ENCODE measurements at regions not wholly inside any gene's neighbourhood (a gene's known extent, or its start where the extent isn't known, plus 50 kb on each side); places are given as distances from the start of the nearest gene placed in this dataset.
"Not testable (repeated sequence)": the region's sequence is repeated elsewhere in the genome, so short reads cannot be mapped to it uniquely, and the experiment has no call there.

GRCh38 chr22:47625013-47625385 lies 862.5 kb downstream of the TBC1D22A start:
- DNase-seq: no peak

DNA sequence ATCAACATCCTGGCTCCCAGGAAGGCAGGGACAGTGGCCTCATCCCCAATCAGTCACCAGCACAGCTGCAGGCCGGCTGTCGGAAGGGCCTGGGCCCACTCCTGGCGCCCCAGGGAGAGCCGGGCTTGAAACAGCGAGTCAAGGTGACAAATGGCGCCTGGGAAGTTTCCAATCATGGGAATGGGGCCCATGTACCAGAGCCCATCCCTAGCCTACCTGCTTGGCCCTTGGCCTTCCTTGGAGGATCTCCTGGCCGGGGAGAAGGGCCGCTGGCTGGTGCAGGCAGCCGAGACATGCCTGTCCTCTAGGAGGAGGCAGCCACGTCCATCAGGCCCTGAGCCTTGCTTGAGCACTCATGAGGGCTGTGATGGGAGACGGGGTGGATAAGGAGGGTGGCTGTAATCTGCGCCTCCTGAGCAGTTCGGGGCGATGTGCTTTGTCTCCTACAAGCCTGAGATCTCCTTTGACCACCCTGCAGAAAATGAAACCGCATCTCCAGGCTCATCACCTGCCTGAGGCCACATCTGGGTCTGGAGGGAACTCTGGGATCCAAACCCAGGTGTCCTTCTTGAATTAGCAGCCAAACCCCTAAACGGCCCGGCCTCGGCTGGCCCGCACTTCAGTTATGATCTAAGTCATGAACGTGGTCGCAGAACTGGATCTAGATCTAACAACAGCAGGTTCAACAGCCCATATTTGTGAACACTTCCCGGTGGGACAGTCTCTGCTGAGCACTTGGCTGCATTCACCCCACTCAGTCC lies 862.0 kb downstream of the TBC1D22A start:
- DNase-seq: no peak

DNA sequence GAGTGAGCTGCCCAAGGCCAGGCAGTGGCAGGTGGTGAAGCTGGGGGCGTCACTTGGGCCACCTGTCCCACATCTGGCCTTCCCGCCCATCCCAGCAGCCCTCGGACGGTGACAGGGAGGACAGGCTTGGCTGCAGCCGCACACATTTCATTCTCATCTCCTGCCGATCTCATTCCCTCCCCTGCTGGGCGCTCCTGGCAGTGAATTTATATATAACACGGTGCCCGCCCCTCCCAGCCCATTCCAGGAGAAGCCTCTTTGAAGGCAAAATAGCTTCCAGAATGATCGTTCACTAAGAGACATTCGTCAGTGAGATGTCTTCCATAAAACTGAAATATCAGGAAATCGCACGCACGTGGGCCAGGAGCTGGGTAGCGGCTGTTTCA lies 861.3 kb downstream of the TBC1D22A start:
- DNase-seq: no peak

DNA sequence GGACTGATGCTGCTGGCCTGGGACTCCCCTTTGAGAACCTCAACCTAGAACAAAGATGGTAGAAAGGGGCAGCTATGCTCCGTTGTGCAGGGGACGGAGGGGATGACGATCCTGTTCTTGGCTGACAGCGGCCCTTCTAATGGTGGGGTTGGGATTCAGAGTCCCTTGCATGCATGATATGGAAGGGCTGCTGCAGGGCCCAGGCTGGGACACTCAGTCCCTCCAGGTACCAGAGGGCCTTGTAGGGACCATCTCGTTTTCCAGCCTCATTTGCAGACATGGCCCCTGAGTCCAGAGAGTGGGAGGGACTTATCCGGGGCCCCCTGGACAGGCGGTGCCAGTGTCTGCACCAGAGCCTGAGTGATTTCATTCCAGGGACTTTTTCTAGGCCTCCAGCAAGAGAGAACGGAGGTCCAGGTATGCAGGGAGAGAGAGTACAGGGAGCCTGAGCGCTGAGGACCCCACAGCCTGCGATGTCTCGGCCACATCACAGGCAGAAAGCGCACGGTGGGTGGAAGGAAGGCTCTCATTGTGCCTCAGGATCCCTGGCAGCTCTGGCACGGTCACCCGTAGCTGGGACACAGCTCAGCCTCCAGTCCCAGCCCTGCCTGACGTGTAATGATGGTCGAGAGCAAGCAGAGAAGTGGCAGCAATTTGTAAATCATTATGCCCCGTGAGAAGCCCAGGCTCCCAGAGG lies 860.8 kb downstream of the TBC1D22A start:
- DNase-seq: no peak

DNA sequence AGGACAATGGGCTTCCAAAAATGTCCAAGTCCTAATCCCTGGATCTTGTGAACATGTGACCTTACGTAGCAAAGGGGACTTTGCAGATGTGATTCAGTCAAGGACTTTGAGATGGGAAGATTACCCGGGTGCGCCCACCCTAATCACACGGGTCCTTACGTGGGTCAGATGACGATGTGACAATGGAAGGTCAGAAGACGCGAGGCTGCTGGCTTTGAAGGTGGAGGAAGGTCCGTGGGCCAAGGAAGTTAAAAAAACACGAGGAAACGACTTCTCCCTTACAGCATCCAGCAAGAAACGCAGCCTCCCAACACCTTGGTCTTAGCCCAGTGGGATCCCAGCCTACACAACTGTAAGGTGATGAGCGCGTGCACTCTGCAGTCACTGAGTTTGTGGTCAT lies 860.1 kb downstream of the TBC1D22A start:
- DNase-seq: no peak

GRCh38 chr22:47621253-47621652 lies 858.8 kb downstream of the TBC1D22A start:
- DNase-seq: no peak

GRCh38 chr22:47620391-47620790 lies 857.9 kb downstream of the TBC1D22A start:
- DNase-seq: no peak

- DNase-seq: no peak
Observed at GRCh38 chr22:47619631-47620030, 857.2 kb downstream of the TBC1D22A start.

DNA sequence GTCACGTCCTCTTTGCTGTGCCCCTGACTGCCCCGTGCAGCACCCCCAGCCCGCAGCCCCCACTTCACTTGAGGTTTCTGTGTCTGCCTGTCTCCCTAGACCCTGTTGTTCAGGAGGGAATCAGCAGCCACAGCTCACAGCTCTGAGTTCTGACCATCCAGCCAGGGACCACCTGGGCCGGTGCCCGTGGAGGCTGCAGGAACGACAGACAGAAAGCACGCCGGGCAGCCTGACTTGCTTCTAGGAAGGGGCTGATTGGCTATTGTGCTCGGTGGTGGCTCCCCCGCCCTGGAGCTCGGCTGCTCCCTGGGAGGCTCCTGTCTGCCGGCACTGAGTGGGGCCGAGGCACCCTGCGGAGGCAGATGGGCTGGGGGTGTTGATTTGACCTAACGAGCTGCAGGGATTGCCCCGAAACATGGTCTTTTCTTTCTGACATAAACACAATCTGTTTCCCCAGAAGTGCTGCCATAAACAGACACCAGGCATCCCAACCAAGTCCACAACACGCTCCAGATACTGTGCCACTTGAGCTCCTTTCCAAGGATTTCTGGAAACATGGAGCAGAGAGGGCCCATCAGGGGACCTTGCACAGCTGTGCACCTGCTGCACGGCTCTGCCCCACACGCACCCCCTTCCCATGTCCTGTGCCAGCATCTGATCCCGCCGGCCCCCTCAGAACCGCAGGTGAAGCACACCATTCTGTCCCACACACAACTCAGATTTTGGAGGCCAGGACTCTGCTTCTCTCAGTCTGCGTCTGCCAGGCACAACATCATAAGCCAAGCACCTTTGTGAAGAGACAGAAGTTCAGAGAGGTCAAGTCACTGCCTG lies 855.9 kb downstream of the TBC1D22A start:
- no peak for DNase-seq

DNA sequence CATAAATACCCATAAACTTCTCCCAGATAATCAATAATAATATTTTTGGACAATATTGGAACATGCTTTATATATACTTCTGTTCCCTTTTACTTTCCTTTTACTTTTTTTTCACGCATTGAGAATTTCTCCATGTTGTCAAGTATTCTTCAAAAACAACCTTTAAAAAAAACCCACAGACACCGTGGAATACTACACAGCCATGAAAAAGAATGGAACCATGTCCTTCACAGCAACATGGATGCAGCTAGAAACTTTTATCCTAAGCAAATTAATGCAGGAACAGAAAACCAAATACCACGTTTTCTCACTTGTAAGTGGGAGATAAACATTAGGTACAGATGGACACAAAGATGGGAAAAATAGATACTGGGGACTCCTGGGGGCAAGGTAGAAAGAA lies 854.7 kb downstream of the TBC1D22A start:
- DNase-seq: no peak

DNA sequence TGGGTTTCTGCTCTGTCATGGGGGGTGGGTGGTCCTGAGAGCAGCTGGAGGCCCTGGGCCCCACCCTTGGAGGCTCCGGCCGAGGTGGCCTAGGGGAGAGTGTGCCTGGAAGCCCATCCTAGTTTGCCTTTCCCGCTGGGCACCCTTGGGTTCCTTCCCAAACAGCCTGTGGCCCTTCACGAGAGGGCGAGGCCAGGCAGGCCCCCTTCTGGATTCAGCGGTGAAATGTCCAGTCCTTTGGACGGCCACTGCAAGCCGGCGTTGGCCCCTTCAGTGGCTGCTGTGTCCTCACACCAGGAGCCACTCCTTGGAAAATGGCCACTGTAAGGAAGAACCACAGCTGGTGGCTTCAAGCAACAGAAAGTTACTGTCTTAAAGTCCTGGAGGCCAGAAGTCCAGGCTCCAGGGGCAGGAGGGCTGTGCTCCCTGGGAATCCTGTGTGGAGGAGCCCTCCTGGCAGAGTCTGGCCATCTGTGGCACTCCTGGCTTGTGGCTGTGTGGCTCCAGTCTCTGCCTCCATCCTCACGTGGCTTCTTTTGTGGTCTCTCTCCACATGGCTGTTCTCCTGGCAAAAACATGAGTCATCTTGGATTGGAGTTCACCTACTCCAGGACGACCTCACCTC lies 854.1 kb downstream of the TBC1D22A start:
- no peak for DNase-seq

DNA sequence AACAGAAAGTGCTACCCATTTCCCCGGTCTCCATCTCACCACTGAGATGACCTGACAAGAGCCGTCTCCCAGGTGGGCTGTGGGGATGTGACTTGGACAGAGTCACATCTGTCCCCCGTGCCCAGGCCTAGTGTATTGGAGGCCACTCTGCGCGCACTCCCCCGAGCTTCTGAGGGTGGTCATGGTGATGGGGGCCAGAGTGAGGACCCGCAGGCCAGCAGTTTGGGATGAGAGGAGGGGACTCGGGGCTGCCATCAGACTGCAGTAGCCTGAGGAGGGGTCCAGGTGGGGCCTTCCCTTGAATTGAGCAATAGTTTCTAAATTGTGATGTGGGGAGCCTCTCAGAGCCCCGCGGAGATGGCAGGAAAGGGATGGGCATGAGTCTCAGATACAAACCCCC lies 852.6 kb downstream of the TBC1D22A start:
- DNase-seq: no peak

- DNase-seq: no peak
Observed at GRCh38 chr22:47613606-47614350, 851.3 kb downstream of the TBC1D22A start.

DNA sequence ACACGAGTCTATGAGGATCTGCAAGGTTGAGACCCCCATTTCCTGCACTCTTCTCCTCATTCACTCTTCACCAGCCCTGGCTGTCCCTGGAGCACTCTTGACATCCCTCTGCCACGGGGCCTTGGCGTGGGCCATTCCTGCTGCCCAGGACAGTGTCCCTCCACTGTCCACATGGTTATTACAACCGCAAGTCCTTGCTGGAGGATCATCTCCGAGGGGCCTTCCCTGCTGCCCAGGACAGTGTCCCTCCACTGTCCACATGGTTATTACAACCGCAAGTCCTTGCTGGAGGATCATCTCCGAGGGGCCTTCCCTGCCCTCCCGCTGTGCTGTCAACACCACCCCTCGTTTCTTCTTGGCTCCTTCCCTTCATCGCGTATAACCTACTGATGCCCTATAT lies 850.7 kb downstream of the TBC1D22A start:
- not testable (repeated sequence) for DNase-seq

- no peak for DNase-seq
Observed at GRCh38 chr22:47612311-47612910, 850.0 kb downstream of the TBC1D22A start.

- DNase-seq: no peak
Observed at GRCh38 chr22:47610764-47611163, 848.3 kb downstream of the TBC1D22A start.

- no peak for DNase-seq
Observed at GRCh38 chr22:47610281-47610680, 847.8 kb downstream of the TBC1D22A start.

GRCh38 chr22:47609653-47610052 lies 847.2 kb downstream of the TBC1D22A start:
- no peak for DNase-seq

DNA sequence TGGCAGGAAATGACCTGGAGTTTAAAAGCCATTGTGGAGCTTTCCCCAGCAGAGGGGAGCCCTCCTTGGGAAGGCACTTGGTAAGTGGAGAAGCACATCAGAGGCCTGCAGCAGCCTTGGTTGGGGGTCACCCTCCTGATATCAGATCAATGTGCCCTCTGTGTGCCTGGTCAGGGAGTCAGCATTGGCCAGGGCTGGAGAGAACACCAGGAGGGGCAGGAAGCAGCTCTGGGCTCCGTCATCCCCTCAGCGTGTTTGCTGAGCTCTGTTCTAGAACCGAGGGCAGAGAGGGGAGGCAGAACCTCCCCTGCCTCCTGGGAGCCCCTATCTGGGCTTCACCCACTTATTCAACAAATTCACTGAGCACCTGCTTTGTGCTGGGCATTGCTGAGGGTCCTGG lies 846.0 kb downstream of the TBC1D22A start:
- no peak for DNase-seq

GRCh38 chr22:47607486-47607885 lies 845.0 kb downstream of the TBC1D22A start:
- DNase-seq: no peak

GRCh38 chr22:47606426-47606825 lies 844.0 kb downstream of the TBC1D22A start:
- DNase-seq: no peak

GRCh38 chr22:47605886-47606285 lies 843.4 kb downstream of the TBC1D22A start:
- DNase-seq: no peak

Data from stimulated activated CD4-positive, alpha-beta T cell treated with anti-CD3 and anti-CD28 coated beads, Interleukin-12 subunit alpha, Interleukin-12 subunit beta, amount 100 ng/mL, for 4 hours (primary cell).